SJSA1 (cell line): ENCODE measurements at regions not wholly inside any gene's neighbourhood (a gene's known extent, or its start where the extent isn't known, plus 50 kb on each side); places are given as distances from the start of the nearest gene placed in this dataset.

Experiments used
- DNase-seq, 2 experiments: peaks; one replicate each; pipeline ENCODE4 v3.0.0-alpha.2; 2015 to 2020; ENCODE audit warnings: low spot score in 2 of 2, low read depth in 1 of 2
- H3K27ac ChIP-seq: fragments of 250-450 bp; sonication (Bioruptor Pico); 2 replicates; pipeline ENCODE4 v1.5.1; 2020; ENCODE audit warnings: mild to moderate bottlenecking, moderate library complexity
- H3K27me3 ChIP-seq: fragments of 250-450 bp; sonication (Bioruptor Pico); replicated peaks from 2 replicates; pipeline ENCODE4 v1.5.1; 2020; ENCODE audit warnings: mild to moderate bottlenecking, moderate library complexity
- H3K36me3 ChIP-seq: fragments of 250-450 bp; sonication (Bioruptor Pico); 2 replicates; pipeline ENCODE4 v1.5.1; 2020; ENCODE audit warnings: mild to moderate bottlenecking
- H3K4me1 ChIP-seq: fragments of 250-450 bp; sonication (Bioruptor Pico); replicated peaks from 2 replicates; pipeline ENCODE4 v1.6.1; 2021; ENCODE audit warnings: mild to moderate bottlenecking
- H3K4me3 ChIP-seq: fragments of 250-450 bp; sonication (Bioruptor Pico); 2 replicates; pipeline ENCODE4 v1.5.1; 2020; ENCODE audit warnings: mild to moderate bottlenecking
- H3K9me3 ChIP-seq: fragments of 250-450 bp; sonication (Bioruptor Pico); replicated peaks from 2 replicates; pipeline ENCODE4 v1.5.1; 2020; ENCODE audit warnings: mild to moderate bottlenecking

DNA sequence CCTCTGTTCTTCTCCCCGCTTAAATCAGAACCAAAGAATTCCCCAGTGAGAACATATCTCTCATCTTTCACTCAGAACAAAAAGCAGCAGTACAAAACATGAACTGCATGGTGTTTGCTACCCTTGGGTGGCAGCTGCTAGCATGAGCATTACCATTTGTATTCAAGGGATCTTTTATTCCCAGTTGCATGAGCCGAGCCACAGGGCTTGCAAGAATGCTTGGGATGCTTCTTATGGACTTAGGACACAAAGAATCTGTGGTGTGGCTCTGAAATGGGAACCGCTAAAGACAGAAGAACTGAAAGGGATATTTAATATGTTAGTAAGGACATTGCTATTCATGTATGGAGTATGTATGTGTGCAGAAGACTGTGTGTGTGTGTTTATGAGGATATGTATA is 190.6 kb downstream of the TMX1 start:
- peak overlapping the region; percentile 44 for H3K27ac ChIP-seq
- peak; percentile 56 to 57 for DNase-seq

DNA sequence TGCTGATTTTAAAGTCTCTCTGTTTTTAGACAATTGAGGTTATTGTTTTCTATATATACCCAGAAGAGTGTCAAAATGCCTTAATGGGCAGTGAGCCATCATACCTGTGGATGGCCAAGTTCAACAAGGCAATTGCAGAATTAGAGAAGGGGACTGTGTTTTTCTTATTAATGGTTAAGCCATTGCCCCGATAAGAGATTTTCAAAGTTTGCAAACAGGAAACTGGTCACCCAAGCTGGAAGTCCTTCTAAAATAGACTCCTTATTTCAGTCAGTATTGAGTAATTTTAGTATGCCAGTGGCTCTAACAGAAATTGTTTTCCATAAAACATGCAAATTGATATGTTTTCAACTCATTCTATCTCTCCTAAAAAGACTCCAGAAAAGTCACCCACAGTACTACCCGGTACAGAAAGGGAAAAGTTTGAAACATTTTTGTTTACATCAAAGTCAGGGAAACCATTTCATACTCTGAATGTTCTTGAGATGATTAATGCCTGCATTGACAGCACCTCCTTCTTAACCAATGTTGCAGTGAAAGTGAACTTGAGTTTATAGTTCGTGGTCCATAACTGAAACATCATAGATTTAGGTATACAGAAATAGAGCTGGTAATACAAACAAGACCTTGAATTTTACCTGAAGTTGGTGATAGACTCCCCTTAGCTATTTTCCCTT is 191.1 kb downstream of the TMX1 start:
- Histone ChIP-seq H3K4me3 (no peak overlapping the region), H3K36me3 (no peaks in the 10 kb centered on the region), H3K27me3 (no peaks in the 10 kb centered on the region), H3K27ac (peak overlapping the region; percentile 44), H3K4me1 (peaks cover 35% of the 10 kb centered on the region), H3K9me3 (no peaks in the 10 kb centered on the region)
- DNase-seq: no peak

More for the DNA sequence above, 190.6 kb downstream of the TMX1 start:
- no peaks in the 10 kb centered on the region for H3K36me3 ChIP-seq
- H3K4me1 ChIP-seq: peaks cover 35% of the 10 kb centered on the region
- no peaks in the 10 kb centered on the region for H3K9me3 ChIP-seq
- no peak overlapping the region for H3K4me3 ChIP-seq
- H3K27me3 ChIP-seq: no peaks in the 10 kb centered on the region

DNA sequence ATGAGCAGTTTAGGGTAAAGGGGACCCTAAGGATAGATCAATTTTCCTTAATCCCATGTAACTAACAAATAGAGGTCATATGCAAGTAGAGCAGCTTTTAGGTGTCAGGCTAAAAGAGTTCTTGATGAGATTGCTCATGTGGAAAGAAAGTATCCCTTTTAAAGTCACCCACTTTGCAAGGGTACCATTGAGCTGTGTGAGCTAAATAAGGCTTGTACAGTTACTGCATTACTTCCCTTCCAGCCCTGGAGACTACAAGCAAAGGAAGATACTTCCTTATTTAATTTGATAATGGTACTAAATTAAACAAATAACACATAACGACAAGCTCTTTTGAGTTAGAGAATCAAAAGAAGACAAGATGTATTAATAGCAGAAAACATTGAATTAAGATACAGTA is 191.7 kb downstream of the TMX1 start:
- Histone ChIP-seq H3K4me1 (peaks cover 35% of the 10 kb centered on the region), H3K9me3 (no peaks in the 10 kb centered on the region), H3K27me3 (no peaks in the 10 kb centered on the region), H3K4me3 (no peak overlapping the region), H3K36me3 (no peaks in the 10 kb centered on the region), H3K27ac (no peak overlapping the region)
- DNase-seq: no peak

DNA sequence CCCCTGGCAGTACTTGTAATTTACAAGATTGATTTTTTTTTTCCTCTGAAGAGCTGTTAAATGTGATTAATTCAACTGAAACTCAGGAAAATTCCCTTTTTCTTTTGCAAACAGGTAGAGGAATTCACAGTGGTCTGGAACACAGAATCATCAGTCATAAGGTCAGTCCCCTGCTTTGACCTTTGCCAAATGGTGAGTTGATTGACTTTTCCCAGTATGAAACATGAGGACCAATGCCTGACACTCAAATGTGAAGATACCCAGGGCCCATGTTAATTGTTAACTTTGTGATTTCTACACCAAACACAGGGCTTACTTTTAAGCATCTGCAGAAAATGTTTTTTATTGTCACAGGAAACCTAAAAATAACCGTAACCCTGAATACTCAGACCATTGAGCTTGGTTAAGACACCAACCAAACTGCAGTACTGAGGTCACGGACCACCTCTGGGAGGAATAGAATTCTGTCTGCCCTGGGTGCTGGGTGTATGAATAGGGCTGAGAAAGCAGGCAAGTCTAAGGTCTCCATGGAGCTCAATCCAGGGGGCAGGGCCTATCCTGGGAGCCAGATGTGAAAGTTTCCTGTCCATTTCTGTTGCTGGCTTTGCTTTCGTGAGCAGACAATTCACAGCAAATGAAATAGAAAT is 192.4 kb downstream of the TMX1 start:
- no peaks in the 10 kb centered on the region for H3K36me3 ChIP-seq
- H3K27me3 ChIP-seq: no peaks in the 10 kb centered on the region
- peaks cover 35% of the 10 kb centered on the region for H3K4me1 ChIP-seq
- H3K9me3 ChIP-seq: no peaks in the 10 kb centered on the region
- DNase-seq: no peak
- H3K4me3 ChIP-seq: no peak overlapping the region
- H3K27ac ChIP-seq: no peak overlapping the region

DNA sequence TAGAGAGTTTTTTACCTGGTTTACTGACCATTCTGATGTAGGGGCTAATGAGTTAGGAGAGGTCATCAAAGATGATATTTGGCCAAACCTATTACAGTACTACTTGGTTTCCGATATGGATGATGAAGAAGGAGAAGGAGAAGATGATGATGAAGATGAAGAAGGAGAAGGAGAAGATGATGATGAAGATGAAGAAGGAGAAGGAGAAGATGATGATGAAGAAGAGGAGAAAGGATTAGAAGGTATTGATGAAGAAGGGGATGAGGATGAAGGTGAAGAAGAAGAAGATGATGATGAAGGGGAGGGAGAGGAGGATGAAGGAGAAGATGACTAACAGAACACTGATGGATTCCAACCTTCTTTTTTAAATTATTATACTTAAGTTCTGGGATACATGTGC is 196.6 kb downstream of the TMX1 start:
- Histone ChIP-seq H3K27me3 (no peaks in the 10 kb centered on the region), H3K27ac (no peak overlapping the region), H3K36me3 (no peaks in the 10 kb centered on the region), H3K9me3 (no peaks in the 10 kb centered on the region), H3K4me3 (no peak overlapping the region), H3K4me1 (peaks cover 29% of the 10 kb centered on the region)
- no peak for DNase-seq

DNA sequence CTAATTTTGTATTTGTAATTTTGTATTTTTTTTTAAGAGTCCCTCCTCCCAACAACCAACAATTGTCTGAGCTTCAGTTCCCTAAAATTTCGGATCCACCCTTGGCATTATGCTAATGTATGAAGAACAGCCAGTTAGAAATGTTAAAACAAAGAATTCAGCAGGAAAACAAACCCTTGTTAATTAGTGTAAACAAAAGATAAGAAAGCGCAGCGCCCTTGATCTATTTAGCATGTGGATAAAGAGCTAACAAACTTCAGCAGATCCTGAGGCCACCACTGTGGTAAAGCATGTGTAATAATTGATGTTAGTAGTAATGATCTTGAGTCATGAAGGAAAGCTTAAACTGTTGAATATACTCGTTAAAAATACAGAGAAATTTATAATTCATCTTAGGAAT is 199.8 kb downstream of the TMX1 start:
- Histone ChIP-seq H3K36me3 (no peaks in the 10 kb centered on the region), H3K9me3 (no peaks in the 10 kb centered on the region), H3K27me3 (no peaks in the 10 kb centered on the region), H3K4me3 (no peak overlapping the region), H3K27ac (no peak overlapping the region), H3K4me1 (peaks cover 50% of the 10 kb centered on the region)
- no peak for DNase-seq

DNA sequence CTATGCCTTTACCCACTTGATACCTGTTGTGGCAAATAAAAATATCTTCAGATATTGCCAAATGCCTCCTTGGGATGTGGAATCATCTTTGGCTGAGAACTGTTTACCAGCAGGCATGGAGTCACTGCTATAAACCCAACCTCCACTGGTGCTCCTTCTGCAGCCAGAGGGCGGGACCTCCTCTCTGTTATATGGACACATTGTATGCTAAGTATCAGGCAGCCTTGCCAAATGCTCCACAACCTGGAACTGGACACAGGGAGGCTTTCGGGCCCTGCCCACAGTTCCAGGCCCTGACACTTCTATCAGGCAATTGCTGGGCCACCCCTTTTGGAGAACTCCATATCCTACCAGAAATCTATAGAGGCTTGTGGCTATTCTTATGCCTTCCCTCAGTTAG is 201.0 kb downstream of the TMX1 start:
- peaks cover 52% of the 10 kb centered on the region for H3K4me1 ChIP-seq
- H3K9me3 ChIP-seq: no peaks in the 10 kb centered on the region
- H3K36me3 ChIP-seq: no peaks in the 10 kb centered on the region
- H3K27ac ChIP-seq: peak overlapping the region; percentile 96
- no peaks in the 10 kb centered on the region for H3K27me3 ChIP-seq
- no peak for DNase-seq
- H3K4me3 ChIP-seq: no peak overlapping the region

DNA sequence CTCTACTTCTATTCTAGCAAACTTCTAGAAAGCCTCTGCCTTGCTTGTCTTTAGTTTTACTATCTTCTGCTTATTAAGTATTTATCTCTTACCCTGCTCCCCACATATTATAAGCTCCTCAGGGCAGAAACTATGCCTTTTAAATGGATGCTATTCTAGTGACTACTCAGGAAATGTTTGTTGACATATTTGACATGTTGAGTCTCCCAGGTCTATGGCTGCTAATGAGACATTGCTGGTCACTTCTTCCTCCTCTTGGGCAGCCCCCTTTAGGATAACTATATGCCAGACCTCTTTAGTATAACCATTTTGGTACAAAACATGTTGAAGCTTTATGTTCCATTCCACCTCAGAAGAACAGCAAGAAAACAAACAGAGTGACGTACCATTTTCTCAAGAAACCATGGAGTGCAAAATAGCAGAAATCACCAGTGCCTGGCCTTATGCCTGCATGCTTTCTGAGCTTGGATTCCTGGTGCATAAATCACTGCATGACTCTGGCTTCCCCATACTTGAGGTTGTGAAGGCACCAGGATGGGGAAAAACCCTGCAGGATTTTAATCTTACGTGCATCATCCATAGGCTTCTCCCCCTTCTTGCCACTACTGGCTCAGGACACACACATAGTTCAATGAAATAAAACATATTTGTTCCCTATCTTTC is 202.6 kb downstream of the TMX1 start:
- Histone ChIP-seq H3K9me3 (no peaks in the 10 kb centered on the region), H3K27ac (peak overlapping the region; percentile 96), H3K4me1 (peaks cover 52% of the 10 kb centered on the region), H3K4me3 (no peak overlapping the region), H3K36me3 (no peaks in the 10 kb centered on the region), H3K27me3 (no peaks in the 10 kb centered on the region)
- DNase-seq: peak; percentile 86 to 96

DNA sequence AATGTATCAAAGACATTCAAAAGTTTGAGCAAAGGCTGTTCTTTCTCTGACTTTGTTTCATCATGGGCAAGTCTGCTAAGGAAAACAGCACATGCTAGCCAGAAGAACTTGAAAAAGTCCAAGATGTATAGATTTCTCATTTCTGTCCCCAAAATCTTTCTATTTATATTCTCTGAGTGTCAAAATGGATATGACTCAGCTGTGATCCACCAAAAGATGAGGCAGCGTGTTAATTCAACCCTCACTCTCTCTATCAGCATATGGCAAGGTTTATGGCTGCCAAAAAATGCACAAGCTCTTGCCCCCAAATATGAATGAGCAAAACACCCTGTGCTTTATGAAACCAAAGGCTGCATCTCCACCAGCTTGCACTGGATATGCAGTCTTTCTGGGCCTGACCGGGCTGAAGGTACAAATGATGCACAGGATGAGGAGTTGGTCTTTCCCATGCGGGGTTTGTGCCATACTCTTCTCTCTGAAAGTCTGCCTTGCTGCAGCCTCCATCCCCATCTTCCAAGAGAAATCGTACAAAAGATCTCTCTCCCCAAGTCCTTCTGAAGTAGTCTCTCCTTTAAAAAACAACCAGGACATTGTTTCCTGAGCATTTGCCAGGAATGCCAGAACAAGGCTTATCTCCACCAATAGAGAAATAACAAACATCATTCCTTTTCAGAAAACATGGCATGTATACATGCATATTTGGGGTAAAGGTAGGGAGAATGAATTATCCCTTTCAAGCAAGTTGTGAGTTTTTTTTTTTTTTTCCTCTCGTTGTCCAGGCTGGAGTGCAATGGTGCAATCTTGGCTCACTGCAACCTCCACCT is 203.4 kb downstream of the TMX1 start:
- Histone ChIP-seq H3K4me3 (no peak overlapping the region), H3K27ac (peak overlapping the region; percentile 96), H3K9me3 (no peaks in the 10 kb centered on the region), H3K36me3 (no peaks in the 10 kb centered on the region), H3K27me3 (no peaks in the 10 kb centered on the region), H3K4me1 (peaks cover 52% of the 10 kb centered on the region)
- DNase-seq: peak in 1 of 2 experiments; percentile 61

DNA sequence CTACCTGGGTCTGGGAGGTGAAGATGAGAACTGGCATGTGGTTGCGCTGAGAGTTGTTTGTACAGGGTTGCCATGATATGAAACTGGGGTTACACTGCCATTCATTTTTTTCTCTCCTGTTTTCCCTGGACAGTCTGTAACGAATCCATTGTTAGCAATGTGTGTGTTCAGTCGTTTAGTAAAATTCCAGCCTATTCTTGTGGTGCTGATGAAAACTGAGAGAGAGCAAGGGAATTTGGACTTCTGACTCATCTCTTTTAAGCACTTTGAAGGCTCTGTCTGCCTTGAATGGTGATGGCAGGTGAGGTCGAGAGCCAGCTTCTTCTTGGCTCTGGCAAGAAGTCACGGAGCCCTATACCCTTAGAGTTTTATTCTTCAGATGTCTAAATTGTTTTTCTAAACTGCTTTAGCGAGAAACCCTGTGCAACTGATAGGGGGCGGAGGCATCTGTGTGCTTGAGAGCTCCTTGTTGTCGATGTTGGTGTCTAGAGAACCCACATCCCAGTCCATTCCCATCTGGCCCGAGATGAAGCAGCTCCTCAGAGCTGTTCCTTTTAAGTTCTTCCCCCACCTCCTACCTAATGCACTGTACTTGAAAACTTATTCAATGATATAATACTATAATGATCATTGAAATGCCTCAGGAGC is 204.4 kb downstream of the TMX1 start:
- Histone ChIP-seq H3K4me3 (no peak overlapping the region), H3K27ac (peak overlapping the region; percentile 96), H3K36me3 (no peaks in the 10 kb centered on the region), H3K27me3 (no peaks in the 10 kb centered on the region), H3K4me1 (peaks cover 60% of the 10 kb centered on the region), H3K9me3 (no peaks in the 10 kb centered on the region)
- peak in 1 of 2 experiments; percentile 58 for DNase-seq

DNA sequence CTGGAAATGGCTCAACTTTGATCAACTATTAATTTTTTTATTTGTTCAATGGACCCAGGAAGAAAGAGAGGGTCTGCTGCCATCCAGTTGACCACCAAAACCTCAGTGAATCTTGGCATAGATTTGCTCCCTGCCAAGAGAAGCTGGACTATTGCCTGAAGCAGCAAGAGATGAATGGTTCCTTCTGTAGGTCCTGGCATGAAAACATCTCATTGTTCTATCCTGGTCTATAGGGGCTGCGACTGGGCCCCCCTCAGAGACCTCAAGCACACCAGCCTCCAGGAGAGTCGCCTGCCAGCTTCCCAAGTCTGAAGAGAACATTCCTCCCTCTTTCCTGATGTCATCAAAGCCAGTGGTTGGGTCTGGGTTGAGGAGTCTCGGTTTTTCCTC is 204.9 kb downstream of the TMX1 start:
- Histone ChIP-seq H3K27ac (no peak overlapping the region), H3K4me3 (no peak overlapping the region), H3K27me3 (no peaks in the 10 kb centered on the region), H3K4me1 (peaks cover 58% of the 10 kb centered on the region), H3K9me3 (no peaks in the 10 kb centered on the region), H3K36me3 (no peaks in the 10 kb centered on the region)
- no peak for DNase-seq

DNA sequence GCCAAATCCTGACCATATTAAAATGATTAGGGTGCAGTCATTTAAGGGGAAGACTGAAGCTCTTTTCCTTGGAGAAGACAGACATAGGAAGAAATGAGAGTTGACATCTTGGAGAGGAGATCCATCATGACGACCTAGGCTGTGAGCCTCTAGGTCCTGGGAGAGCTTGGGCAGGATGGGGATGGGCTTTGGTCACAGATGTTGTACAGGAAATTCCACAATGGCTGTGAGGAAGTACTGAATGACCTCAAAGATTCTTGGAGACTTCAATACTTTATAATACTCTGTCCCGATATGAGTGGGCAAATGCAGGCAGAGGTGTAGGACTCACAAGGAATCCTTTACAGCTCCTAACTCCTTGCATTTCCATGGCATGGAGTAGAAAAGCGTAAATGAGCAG is 204.9 kb upstream of the FRMD6 start:
- no peak overlapping the region for H3K27ac ChIP-seq
- peaks cover 41% of the 10 kb centered on the region for H3K4me1 ChIP-seq
- no peak for DNase-seq
- H3K4me3 ChIP-seq: no peak overlapping the region
- H3K27me3 ChIP-seq: no peaks in the 10 kb centered on the region
- no peaks in the 10 kb centered on the region for H3K36me3 ChIP-seq
- no peaks in the 10 kb centered on the region for H3K9me3 ChIP-seq

DNA sequence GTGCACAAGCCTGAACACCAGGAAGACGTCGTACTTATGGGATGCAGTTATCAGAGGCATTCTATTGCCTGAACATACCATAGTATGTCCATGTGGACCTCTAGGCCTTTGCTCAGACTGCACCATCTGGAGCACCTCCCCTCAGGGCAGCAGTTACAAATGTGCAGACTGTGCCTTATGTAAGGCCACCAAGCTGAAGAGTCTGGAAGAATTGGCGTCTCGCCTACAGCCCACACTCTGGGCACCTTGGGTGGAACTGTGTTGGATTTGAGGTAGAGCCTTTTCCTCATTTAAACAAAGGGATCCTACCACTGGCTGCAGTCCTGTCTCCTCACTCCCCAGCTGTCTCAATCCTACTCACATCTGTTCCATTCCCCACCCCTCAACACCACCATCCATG is 204.3 kb upstream of the FRMD6 start:
- no peak overlapping the region for H3K27ac ChIP-seq
- no peak overlapping the region for H3K4me3 ChIP-seq
- H3K4me1 ChIP-seq: peaks cover 35% of the 10 kb centered on the region
- H3K36me3 ChIP-seq: no peaks in the 10 kb centered on the region
- no peaks in the 10 kb centered on the region for H3K9me3 ChIP-seq
- no peak for DNase-seq
- no peaks in the 10 kb centered on the region for H3K27me3 ChIP-seq
